ENCODE measurements at regions not wholly inside any gene's neighbourhood (a gene's known extent, or its start where the extent isn't known, plus 50 kb on each side); places are given as distances from the start of the nearest gene placed in this dataset.
"Not testable (repeated sequence)": the region's sequence is repeated elsewhere in the genome, so short reads cannot be mapped to it uniquely, and the experiment has no call there.

- H3K4me3 ChIP-seq, result no peak overlapping the region
- no peak for DNase-seq (ENCODE audit: low spot score in 2 of 2)
- in situ Hi-C loops (cut with MboI; ENCODE audit: low sequenced_read_pairs), result no loop called here
Observed at GRCh38 chr4:60657807-60658206, 542.3 kb upstream of the ADGRL3 start.

DNA sequence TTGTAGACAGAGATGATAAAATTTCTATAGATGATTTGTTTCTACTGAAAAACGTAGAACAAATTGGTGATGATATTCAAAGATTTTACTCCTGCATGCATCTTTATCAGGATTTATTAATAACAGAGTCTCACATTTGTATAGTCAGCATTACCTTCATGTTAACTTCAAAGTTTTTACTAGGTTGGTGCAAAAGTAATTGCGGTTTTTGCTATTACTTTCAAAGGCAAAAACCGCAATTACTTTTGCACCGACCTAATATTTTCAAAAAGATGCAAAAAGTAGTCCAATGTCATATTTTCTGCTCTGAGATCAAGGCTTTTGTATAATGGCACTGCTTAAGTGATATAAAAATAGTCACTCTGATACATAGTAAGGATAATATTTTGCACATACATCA lies 536.4 kb upstream of the ADGRL3 start:
- in situ Hi-C loops (cut with MboI; ENCODE audit: low sequenced_read_pairs), result no loop called here
- Histone ChIP-seq H3K4me1 (no peaks in the 10 kb centered on the region), H3K36me3 (replicated peaks) (no peaks in the 10 kb centered on the region), H3K4me3 (no peak overlapping the region), H3K9me3 (no peaks in the 10 kb centered on the region), H3K27me3 (ENCODE audit: low read depth) (no peaks in the 10 kb centered on the region)
- DNase-seq (ENCODE audit: low spot score in 2 of 2), result no peak

More at GRCh38 chr4:60657807-60658206, 542.3 kb upstream of the ADGRL3 start:
- no peaks in the 10 kb centered on the region for H3K4me1 ChIP-seq
- no peaks in the 10 kb centered on the region for H3K27me3 ChIP-seq (ENCODE audit: low read depth)
- H3K36me3 ChIP-seq (replicated peaks), result no peaks in the 10 kb centered on the region
- H3K9me3 ChIP-seq, result no peaks in the 10 kb centered on the region

DNA sequence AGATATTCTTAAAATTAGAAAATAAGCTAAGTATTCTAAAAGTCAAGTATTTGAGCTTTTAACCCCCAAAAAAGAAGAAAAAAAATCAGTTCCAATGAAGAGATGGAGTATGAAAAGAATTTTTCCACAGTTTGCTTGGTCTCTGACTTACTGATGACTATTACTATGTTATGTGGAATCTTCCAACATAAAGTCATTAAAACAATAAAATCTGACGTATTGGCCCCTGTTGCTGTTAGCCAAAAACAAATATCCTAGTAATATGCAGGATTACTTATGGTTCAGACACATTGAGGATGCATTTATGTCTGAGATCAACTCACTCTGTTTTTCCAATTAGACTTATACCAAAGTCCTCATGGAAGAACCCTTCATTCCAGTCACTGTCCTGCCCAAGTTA lies 517.2 kb upstream of the ADGRL3 start:
- Histone ChIP-seq H3K27me3 (ENCODE audit: low read depth) (no peaks in the 10 kb centered on the region), H3K4me1 (no peaks in the 10 kb centered on the region), H3K36me3 (replicated peaks) (no peaks in the 10 kb centered on the region), H3K9me3 (no peaks in the 10 kb centered on the region), H3K4me3 (no peak overlapping the region)
- in situ Hi-C loops (cut with MboI; ENCODE audit: low sequenced_read_pairs), result no loop called here
- no peak for DNase-seq (ENCODE audit: low spot score in 2 of 2)

DNA sequence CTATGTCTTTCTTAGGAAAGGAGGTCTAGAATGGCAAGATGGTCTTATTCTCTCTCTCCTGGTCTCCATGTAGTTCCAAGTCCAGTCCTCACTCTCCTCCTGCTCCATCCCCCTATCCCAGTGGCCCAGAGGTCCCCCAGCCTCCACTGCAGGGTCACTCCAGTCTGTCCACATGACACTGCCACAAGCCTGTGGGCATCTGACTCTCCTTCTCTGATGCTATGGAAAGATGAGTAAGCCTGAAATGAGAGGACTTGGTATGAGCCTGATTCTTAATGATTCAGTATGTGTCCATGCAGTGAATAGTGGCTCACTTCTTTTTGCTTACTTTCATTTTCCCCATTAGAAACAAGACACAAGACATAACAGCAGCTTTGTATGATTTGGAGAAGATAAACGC lies 516.8 kb upstream of the ADGRL3 start:
- in situ Hi-C loops (cut with MboI; ENCODE audit: low sequenced_read_pairs), result no loop called here
- Histone ChIP-seq H3K9me3 (no peaks in the 10 kb centered on the region), H3K36me3 (replicated peaks) (no peaks in the 10 kb centered on the region), H3K4me1 (no peaks in the 10 kb centered on the region; the same call in 1 of the 2 replicates), H3K4me3 (no peak overlapping the region), H3K27me3 (ENCODE audit: low read depth) (no peaks in the 10 kb centered on the region)
- no peak for DNase-seq (ENCODE audit: low spot score in 2 of 2)

DNA sequence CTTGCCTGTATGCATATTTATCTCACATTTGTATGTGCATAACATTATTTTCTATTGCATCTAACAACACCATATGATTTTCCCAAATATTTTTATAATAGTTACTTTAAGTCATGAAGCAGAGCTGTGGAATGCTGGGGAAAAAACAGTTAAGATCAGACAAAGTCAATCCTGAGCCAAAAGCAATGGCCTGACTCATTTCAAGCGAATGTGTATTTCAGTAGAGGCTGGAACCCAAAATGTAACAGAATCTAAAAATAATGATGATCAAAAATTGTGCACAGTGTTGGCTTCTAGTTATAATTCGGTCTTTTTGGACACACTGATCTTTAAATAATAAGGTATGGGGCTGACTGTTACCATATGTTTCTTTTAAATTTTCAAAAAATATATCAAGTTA lies 516.2 kb upstream of the ADGRL3 start:
- in situ Hi-C loops (cut with MboI; ENCODE audit: low sequenced_read_pairs), result no loop called here
- Histone ChIP-seq H3K27me3 (ENCODE audit: low read depth) (no peaks in the 10 kb centered on the region), H3K4me1 (no peaks in the 10 kb centered on the region; the same call in 1 of the 2 replicates), H3K9me3 (no peaks in the 10 kb centered on the region), H3K4me3 (no peak overlapping the region), H3K36me3 (replicated peaks) (no peaks in the 10 kb centered on the region)
- no peak for DNase-seq (ENCODE audit: low spot score in 2 of 2)

GRCh38 chr4:60696062-60696461 lies 504.1 kb upstream of the ADGRL3 start:
- DNase-seq (ENCODE audit: low spot score in 2 of 2); H3K36me3 ChIP-seq (replicated peaks); in situ Hi-C loops (cut with MboI; ENCODE audit: low sequenced_read_pairs); H3K4me1 ChIP-seq; H3K9me3 ChIP-seq; H3K27me3 ChIP-seq (ENCODE audit: low read depth); H3K4me3 ChIP-seq: not testable (repeated sequence)

GRCh38 chr4:60709061-60709460 lies 491.1 kb upstream of the ADGRL3 start:
- Histone ChIP-seq H3K27me3 (ENCODE audit: low read depth) (no peaks in the 10 kb centered on the region), H3K36me3 (replicated peaks) (no peaks in the 10 kb centered on the region), H3K4me3 (no peak overlapping the region), H3K9me3 (no peaks in the 10 kb centered on the region), H3K4me1 (no peaks in the 10 kb centered on the region)
- no peak for DNase-seq (ENCODE audit: low spot score in 2 of 2)
- in situ Hi-C loops (cut with MboI; ENCODE audit: low sequenced_read_pairs), result no loop called here

DNA sequence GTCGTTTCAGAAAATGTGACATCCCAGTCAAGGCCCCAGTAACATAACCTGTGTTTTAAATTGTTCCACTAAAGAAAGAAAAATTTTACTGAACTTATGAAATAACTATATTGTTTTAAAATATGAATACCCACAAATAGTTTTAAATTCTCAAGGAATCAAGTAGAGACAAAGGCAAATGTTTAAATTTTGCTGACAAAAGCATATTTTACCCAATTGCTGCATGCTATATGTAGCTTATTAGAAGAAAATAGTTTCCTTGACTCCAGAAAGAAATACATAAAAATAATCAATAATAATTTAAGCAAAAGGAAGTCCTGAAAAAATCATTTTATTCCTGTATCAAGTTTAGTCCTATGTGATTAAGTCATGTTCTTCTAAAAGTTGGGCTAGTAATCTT lies 481.3 kb upstream of the ADGRL3 start:
- no peak for DNase-seq (ENCODE audit: low spot score in 2 of 2)
- H3K4me3 ChIP-seq, result no peak overlapping the region
- no peaks in the 10 kb centered on the region; the same call in 1 of the 2 replicates for H3K9me3 ChIP-seq
- no peaks in the 10 kb centered on the region for H3K27me3 ChIP-seq (ENCODE audit: low read depth)
- in situ Hi-C loops (cut with MboI; ENCODE audit: low sequenced_read_pairs), result no loop called here
- no peaks in the 10 kb centered on the region for H3K36me3 ChIP-seq (replicated peaks)
- H3K4me1 ChIP-seq, result peaks cover 9% of the 10 kb centered on the region

- DNase-seq (ENCODE audit: low spot score in 2 of 2), result no peak
- Histone ChIP-seq H3K4me1 (no peaks in the 10 kb centered on the region; the same call in 1 of the 2 replicates), H3K9me3 (no peaks in the 10 kb centered on the region), H3K27me3 (ENCODE audit: low read depth) (no peaks in the 10 kb centered on the region), H3K36me3 (replicated peaks) (no peaks in the 10 kb centered on the region), H3K4me3 (no peak overlapping the region)
- in situ Hi-C loops (cut with MboI; ENCODE audit: low sequenced_read_pairs), result no loop called here
Observed at GRCh38 chr4:60721685-60722084, 478.4 kb upstream of the ADGRL3 start.

DNA sequence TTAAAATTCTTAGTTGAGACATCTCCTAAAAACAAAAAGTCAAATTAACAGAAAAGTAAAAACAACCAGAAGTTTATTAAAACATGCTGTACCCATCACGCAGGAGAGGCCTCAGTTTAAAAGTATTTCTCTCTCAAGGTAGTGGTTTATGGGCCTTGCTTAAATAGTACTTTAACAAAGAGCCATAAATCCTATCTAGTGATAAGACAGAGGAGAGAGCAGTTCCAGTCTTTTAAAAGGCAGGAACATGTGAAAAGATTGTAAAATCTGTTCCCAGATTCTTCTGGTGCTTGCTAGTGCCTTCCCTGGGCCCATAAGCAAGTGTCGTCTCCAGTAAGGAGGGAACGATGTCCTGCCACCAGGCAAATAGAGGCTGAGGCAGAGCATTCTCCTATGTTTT lies 476.3 kb upstream of the ADGRL3 start:
- H3K4me3 ChIP-seq, result no peak overlapping the region
- no peaks in the 10 kb centered on the region for H3K27me3 ChIP-seq (ENCODE audit: low read depth)
- in situ Hi-C loops (cut with MboI; ENCODE audit: low sequenced_read_pairs), result no loop called here
- H3K36me3 ChIP-seq (replicated peaks), result no peaks in the 10 kb centered on the region
- no peaks in the 10 kb centered on the region for H3K4me1 ChIP-seq
- no peaks in the 10 kb centered on the region for H3K9me3 ChIP-seq
- no peak for DNase-seq (ENCODE audit: low spot score in 2 of 2)

- H3K9me3 ChIP-seq, result no peaks in the 10 kb centered on the region
- H3K4me1 ChIP-seq, result no peaks in the 10 kb centered on the region
- H3K27me3 ChIP-seq (ENCODE audit: low read depth), result no peaks in the 10 kb centered on the region
- in situ Hi-C loops (cut with MboI; ENCODE audit: low sequenced_read_pairs), result no loop called here
- H3K36me3 ChIP-seq (replicated peaks), result no peaks in the 10 kb centered on the region
- no peak for DNase-seq (ENCODE audit: low spot score in 2 of 2)
- no peak overlapping the region for H3K4me3 ChIP-seq
Observed at GRCh38 chr4:60724623-60725022, 475.5 kb upstream of the ADGRL3 start.

GRCh38 chr4:60726779-60727178 lies 473.3 kb upstream of the ADGRL3 start:
- H3K36me3 ChIP-seq (replicated peaks), result no peaks in the 10 kb centered on the region
- H3K27me3 ChIP-seq (ENCODE audit: low read depth), result no peaks in the 10 kb centered on the region
- DNase-seq (ENCODE audit: low spot score in 2 of 2), result no peak
- H3K4me3 ChIP-seq, result no peak overlapping the region
- H3K9me3 ChIP-seq, result no peaks in the 10 kb centered on the region
- H3K4me1 ChIP-seq, result no peaks in the 10 kb centered on the region
- in situ Hi-C loops (cut with MboI; ENCODE audit: low sequenced_read_pairs), result no loop called here

- Histone ChIP-seq H3K27me3 (ENCODE audit: low read depth) (no peaks in the 10 kb centered on the region), H3K36me3 (replicated peaks) (no peaks in the 10 kb centered on the region), H3K4me1 (no peaks in the 10 kb centered on the region), H3K9me3 (no peaks in the 10 kb centered on the region), H3K4me3 (no peak overlapping the region)
- DNase-seq (ENCODE audit: low spot score in 2 of 2), result no peak
- in situ Hi-C loops (cut with MboI; ENCODE audit: low sequenced_read_pairs), result no loop called here
Observed at GRCh38 chr4:60729194-60729593, 470.9 kb upstream of the ADGRL3 start.

DNA sequence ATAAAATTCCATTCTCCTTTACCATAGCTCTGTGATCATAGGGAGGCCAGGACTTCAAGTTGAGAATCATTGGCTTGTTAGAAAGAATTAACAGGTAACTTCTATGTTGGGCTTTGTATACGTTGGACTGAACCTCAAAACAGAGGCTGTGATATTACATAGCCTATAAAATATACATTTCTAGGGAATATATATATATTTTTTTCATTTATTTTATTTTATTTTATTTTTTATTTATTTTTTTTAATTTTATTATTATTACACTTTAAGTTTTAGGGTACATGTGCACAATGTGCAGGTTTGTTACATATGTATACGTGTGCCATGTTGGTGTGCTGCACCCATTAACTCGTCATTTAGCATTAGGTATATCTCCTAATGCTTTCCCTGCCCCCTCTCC lies 470.4 kb upstream of the ADGRL3 start:
- H3K4me3 ChIP-seq; DNase-seq (ENCODE audit: low spot score in 2 of 2); H3K36me3 ChIP-seq (replicated peaks); H3K4me1 ChIP-seq; in situ Hi-C loops (cut with MboI; ENCODE audit: low sequenced_read_pairs); H3K27me3 ChIP-seq (ENCODE audit: low read depth); H3K9me3 ChIP-seq: not testable (repeated sequence)

DNA sequence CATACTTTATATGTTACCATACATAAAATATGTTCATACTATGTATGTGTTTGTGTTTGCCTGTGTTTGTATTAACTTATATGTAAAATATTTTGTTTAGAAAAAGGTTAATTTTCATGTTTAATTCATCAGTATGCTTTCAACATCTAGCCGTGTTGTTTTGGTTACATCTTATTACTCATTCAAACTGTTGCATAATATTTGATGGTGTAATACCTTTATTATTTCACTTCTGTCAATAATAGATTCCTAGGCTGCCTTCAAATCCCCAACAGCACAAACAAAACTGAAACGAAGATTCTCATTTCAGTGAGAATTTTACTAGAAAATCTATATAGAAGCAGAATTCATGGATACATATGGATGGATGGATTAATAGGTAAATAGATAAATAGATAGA lies 462.3 kb upstream of the ADGRL3 start:
- no peaks in the 10 kb centered on the region for H3K27me3 ChIP-seq (ENCODE audit: low read depth)
- no peaks in the 10 kb centered on the region for H3K9me3 ChIP-seq
- no peak for DNase-seq (ENCODE audit: low spot score in 2 of 2)
- H3K36me3 ChIP-seq (replicated peaks), result no peaks in the 10 kb centered on the region
- no peaks in the 10 kb centered on the region for H3K4me1 ChIP-seq
- in situ Hi-C loops (cut with MboI; ENCODE audit: low sequenced_read_pairs), result no loop called here
- no peak overlapping the region for H3K4me3 ChIP-seq
